GM18502 (cell line): ENCODE measurements at regions not wholly inside any gene's neighbourhood (a gene's known extent, or its start where the extent isn't known, plus 50 kb on each side); places are given as distances from the start of the nearest gene placed in this dataset.
"Not testable (repeated sequence)": the region's sequence is repeated elsewhere in the genome, so short reads cannot be mapped to it uniquely, and the experiment has no call there.

Experiments used
- ATAC-seq: cut with Tn5 transposase; IDR thresholded peaks from one replicate; pipeline ENCODE4 v1.9.1; 2021; ENCODE audit warnings: mild to moderate bottlenecking; ENCODE audit not compliant: unreplicated experiment, poor library complexity

GRCh38 chr1:61028136-61028535 lies 54.2 kb upstream of the NFIA start:
- ATAC-seq, result no peak

- not testable (repeated sequence) for ATAC-seq
These were observed 64.3 kb upstream of the NFIA start for GRCh38 chr1:61018068-61018467.

- no peak for ATAC-seq
These were observed 64.7 kb upstream of the NFIA start for GRCh38 chr1:61017651-61018050.

- no peak for ATAC-seq
These were observed 68.3 kb upstream of the NFIA start for GRCh38 chr1:61013946-61014667.

- ATAC-seq, result no peak
These were observed 69.0 kb upstream of the NFIA start for GRCh38 chr1:61013189-61013945.

GRCh38 chr1:61012341-61012761 lies 70.0 kb upstream of the NFIA start:
- ATAC-seq, result no peak

GRCh38 chr1:61011561-61012263 lies 70.6 kb upstream of the NFIA start:
- no peak for ATAC-seq

GRCh38 chr1:61007534-61008364 lies 74.6 kb upstream of the NFIA start:
- no peak for ATAC-seq

- ATAC-seq, result no peak
These were observed 76.5 kb upstream of the NFIA start for GRCh38 chr1:61005614-61006580.

- no peak for ATAC-seq
These were observed 77.9 kb upstream of the NFIA start for GRCh38 chr1:61004262-61005003.

GRCh38 chr1:61000327-61000726 lies 82.0 kb upstream of the NFIA start:
- no peak for ATAC-seq

GRCh38 chr1:60998786-60999185 lies 83.6 kb upstream of the NFIA start:
- ATAC-seq, result no peak

- no peak for ATAC-seq
These were observed 87.4 kb upstream of the NFIA start for GRCh38 chr1:60994828-60995492.

- ATAC-seq, result no peak
These were observed 88.0 kb upstream of the NFIA start for GRCh38 chr1:60994369-60994768.

GRCh38 chr1:60992165-60992564 lies 90.2 kb upstream of the NFIA start:
- ATAC-seq, result no peak

GRCh38 chr1:60990714-60991090 lies 91.7 kb upstream of the NFIA start:
- ATAC-seq, result no peak

- no peak for ATAC-seq
These were observed 92.3 kb upstream of the NFIA start for GRCh38 chr1:60989749-60990713.
